CMK (cell line): ENCODE measurements at regions not wholly inside any gene's neighbourhood (a gene's known extent, or its start where the extent isn't known, plus 50 kb on each side); places are given as distances from the start of the nearest gene placed in this dataset.

Experiments used
- DNase-seq: peaks from one replicate; pipeline ENCODE4 v3.0.0-alpha.2; 2010; ENCODE audit warnings: low read depth

- DNase-seq, result no peak
Observed at GRCh38 chr2:65647249-65647842, 214.9 kb upstream of the SPRED2 start.

- no peak for DNase-seq
Observed at GRCh38 chr2:65640793-65641103, 208.3 kb upstream of the SPRED2 start.

- no peak for DNase-seq
Observed at GRCh38 chr2:65639156-65639864, 206.9 kb upstream of the SPRED2 start.

- no peak for DNase-seq
Observed at GRCh38 chr2:65638443-65638842, 206.0 kb upstream of the SPRED2 start.

GRCh38 chr2:65636813-65637483 lies 204.5 kb upstream of the SPRED2 start:
- no peak for DNase-seq

GRCh38 chr2:65636024-65636423 lies 203.6 kb upstream of the SPRED2 start:
- DNase-seq, result no peak

GRCh38 chr2:65634304-65634703 lies 201.9 kb upstream of the SPRED2 start:
- DNase-seq, result no peak

- no peak for DNase-seq
Observed at GRCh38 chr2:65630643-65631042, 198.2 kb upstream of the SPRED2 start.

- DNase-seq, result no peak
Observed at GRCh38 chr2:65628156-65628555, 195.8 kb upstream of the SPRED2 start.

GRCh38 chr2:65626831-65627230 lies 194.4 kb upstream of the SPRED2 start:
- DNase-seq, result no peak

- DNase-seq, result no peak
Observed at GRCh38 chr2:65625982-65626381, 193.6 kb upstream of the SPRED2 start.

- DNase-seq, result no peak
Observed at GRCh38 chr2:65622951-65623535, 190.6 kb upstream of the SPRED2 start.

- no peak for DNase-seq
Observed at GRCh38 chr2:65622499-65622898, 190.1 kb upstream of the SPRED2 start.

GRCh38 chr2:65620524-65620923 lies 188.1 kb upstream of the SPRED2 start:
- DNase-seq, result no peak

GRCh38 chr2:65620026-65620425 lies 187.6 kb upstream of the SPRED2 start:
- DNase-seq, result no peak

- no peak for DNase-seq
Observed at GRCh38 chr2:65615602-65616001, 183.2 kb upstream of the SPRED2 start.

GRCh38 chr2:65613968-65614555 lies 181.7 kb upstream of the SPRED2 start:
- no peak for DNase-seq

GRCh38 chr2:65611488-65611887 lies 179.1 kb upstream of the SPRED2 start:
- no peak for DNase-seq

- DNase-seq, result no peak
Observed at GRCh38 chr2:65608916-65609315, 176.5 kb upstream of the SPRED2 start.

- no peak for DNase-seq
Observed at GRCh38 chr2:65608466-65608865, 176.1 kb upstream of the SPRED2 start.

- no peak for DNase-seq
Observed at GRCh38 chr2:65607662-65608305, 175.4 kb upstream of the SPRED2 start.

GRCh38 chr2:65605743-65606058 lies 173.3 kb upstream of the SPRED2 start:
- DNase-seq, result no peak
